HEK293 (cell line): ENCODE measurements at regions not wholly inside any gene's neighbourhood (a gene's known extent, or its start where the extent isn't known, plus 50 kb on each side); places are given as distances from the start of the nearest gene placed in this dataset.

ENCODE experiments used
- CTCF ChIA-PET: fragments of 350-600 bp; formaldehyde crosslinking; extraction: SDS; loops from one replicate; lab custom pipeline; 2021; ENCODE audit warnings: antibody characterized with exemption; lab: Yijun Ruan, JAX
- POLR2A ChIA-PET: fragments of 300-600 bp; formaldehyde crosslinking; extraction: SDS; loops from one replicate; lab custom pipeline; 2020; ENCODE audit warnings: antibody characterized with exemption, inconsistent platforms; lab: Yijun Ruan, JAX
- H3K27ac ChIP-seq: fragments of 200-500 bp; sonication (Bioruptor generic); 2 replicates; pipeline ENCODE4 v1.5.1; 2014; ENCODE audit warnings: low read depth, low read length, control low read depth, inconsistent platforms; ENCODE audit errors: extremely low read depth
- H3K36me3 ChIP-seq, 2 experiments: fragments of 200-500 bp in 1 of 2; sonication (Bioruptor generic) in 1 of 2; 1 replicate in 1 of 2; 2 replicates in 1 of 2; pipeline ENCODE4 v1.5.1; 2014 to 2017; ENCODE audit warnings: inconsistent platforms in 2 of 2, low read length in 2 of 2; ENCODE audit not compliant: control insufficient read depth in 2 of 2, insufficient read depth in 1 of 2
- H3K4me1 ChIP-seq: fragments of 200-500 bp; sonication (Bioruptor generic); 2 replicates; pipeline ENCODE4 v1.5.1; 2014; ENCODE audit warnings: mild to moderate bottlenecking, low read length, inconsistent platforms; ENCODE audit not compliant: control insufficient read depth, insufficient read depth
- H3K4me3 ChIP-seq: 2 replicates; pipeline ENCODE4 v1.5.1; 2011; ENCODE audit warnings: low read depth, mild to moderate bottlenecking, control low read depth, low read length, moderate library complexity
- H3K9me3 ChIP-seq: fragments of 200-500 bp; sonication (Bioruptor generic); 2 replicates; pipeline ENCODE4 v1.5.1; 2014; ENCODE audit warnings: low read depth, low read length, inconsistent platforms; ENCODE audit not compliant: control insufficient read depth, insufficient read depth
- AEBP2 ChIP-seq: fragments of 450-650 bp; formaldehyde crosslinking; IDR thresholded peaks from 2 replicates; pipeline ENCODE4 v1.5.1; 2016; ENCODE audit warnings: missing biosample characterization, missing genetic modification characterization, borderline replicate concordance
- EGR2 ChIP-seq: fragments of 450-650 bp; formaldehyde crosslinking; IDR thresholded peaks from 2 replicates; pipeline ENCODE4 v1.5.1; 2016; ENCODE audit warnings: low read depth, missing biosample characterization, missing genetic modification characterization
- HOXA7 ChIP-seq: sonication (generic); formaldehyde crosslinking; IDR thresholded peaks from 2 replicates; pipeline ENCODE4 v1.8.1; 2022; ENCODE audit warnings: missing genetic modification reagents, borderline replicate concordance
- PBX3 ChIP-seq: sonication (generic); formaldehyde crosslinking; IDR thresholded peaks from 2 replicates; pipeline ENCODE4 v1.8.1; 2022; ENCODE audit warnings: mild to moderate bottlenecking, moderate library complexity, missing genetic modification reagents
- SCRT2 ChIP-seq: fragments of 450-650 bp; formaldehyde crosslinking; IDR thresholded peaks from 2 replicates; pipeline ENCODE4 v1.5.1; 2016; ENCODE audit warnings: missing biosample characterization, missing genetic modification characterization
- SP2 ChIP-seq: fragments of 450-650 bp; formaldehyde crosslinking; IDR thresholded peaks from 2 replicates; pipeline ENCODE4 v1.5.1; 2016; ENCODE audit warnings: missing biosample characterization, missing genetic modification characterization
- TCF7L2 ChIP-seq: IDR thresholded peaks from 2 replicates; pipeline ENCODE4 v1.6.1; 2011; ENCODE audit warnings: low read depth, mild to moderate bottlenecking, inconsistent platforms, low read length, moderate library complexity, borderline replicate concordance
- ZBTB1 ChIP-seq: fragments of 450-650 bp; formaldehyde crosslinking; IDR thresholded peaks from 2 replicates; pipeline ENCODE4 v1.5.1; 2016; ENCODE audit warnings: missing biosample characterization, missing genetic modification characterization
- ZFHX2 ChIP-seq: fragments of 450-650 bp; formaldehyde crosslinking; conservative IDR thresholded peaks from 2 replicates; pipeline ENCODE4 v1.5.1; 2016; ENCODE audit warnings: missing biosample characterization, missing genetic modification characterization
- ZFP3 ChIP-seq: fragments of 450-650 bp; formaldehyde crosslinking; IDR thresholded peaks from 2 replicates; pipeline ENCODE4 v1.5.1; 2016; ENCODE audit warnings: low read depth, missing biosample characterization, missing genetic modification characterization
- ZNF155 ChIP-seq: fragments of 450-650 bp; formaldehyde crosslinking; IDR thresholded peaks from 2 replicates; pipeline ENCODE4 v1.5.1; 2016; ENCODE audit warnings: missing biosample characterization, missing genetic modification characterization
- ZNF2 ChIP-seq: fragments of 450-650 bp; formaldehyde crosslinking; IDR thresholded peaks from 2 replicates; pipeline ENCODE4 v1.5.1; 2016; ENCODE audit warnings: missing biosample characterization, missing genetic modification characterization
- ZNF211 ChIP-seq: fragments of 450-650 bp; formaldehyde crosslinking; IDR thresholded peaks from 2 replicates; pipeline ENCODE4 v1.5.1; 2016; ENCODE audit warnings: low read depth, missing biosample characterization, missing genetic modification characterization
- ZNF248 ChIP-seq: fragments of 450-650 bp; formaldehyde crosslinking; IDR thresholded peaks from 2 replicates; pipeline ENCODE4 v1.5.1; 2017; ENCODE audit warnings: missing biosample characterization, missing genetic modification characterization
- ZNF266 ChIP-seq: fragments of 450-650 bp; formaldehyde crosslinking; IDR thresholded peaks from 2 replicates; pipeline ENCODE4 v1.5.1; 2016; ENCODE audit warnings: missing biosample characterization, missing genetic modification characterization, low read depth
- ZNF292 ChIP-seq: fragments of 450-650 bp; formaldehyde crosslinking; IDR thresholded peaks from 2 replicates; pipeline ENCODE4 v1.5.1; 2016; ENCODE audit warnings: low read depth, missing biosample characterization, missing genetic modification characterization, borderline replicate concordance
- ZNF335 ChIP-seq: fragments of 450-650 bp; formaldehyde crosslinking; conservative IDR thresholded peaks from 2 replicates; pipeline ENCODE4 v1.5.1; 2016; ENCODE audit warnings: missing biosample characterization, missing genetic modification characterization
- ZNF394 ChIP-seq: fragments of 450-650 bp; formaldehyde crosslinking; IDR thresholded peaks from 2 replicates; pipeline ENCODE4 v1.5.1; 2016; ENCODE audit warnings: missing biosample characterization, missing genetic modification characterization, mild to moderate bottlenecking, moderate library complexity, borderline replicate concordance
- ZNF488 ChIP-seq: fragments of 450-650 bp; formaldehyde crosslinking; IDR thresholded peaks from 2 replicates; pipeline ENCODE4 v1.5.1; 2016; ENCODE audit warnings: missing biosample characterization, missing genetic modification characterization
- ZNF555 ChIP-seq: fragments of 450-650 bp; formaldehyde crosslinking; conservative IDR thresholded peaks from 2 replicates; pipeline ENCODE4 v1.5.1; 2017; ENCODE audit warnings: missing biosample characterization, mild to moderate bottlenecking, missing genetic modification characterization, inconsistent platforms
- ZNF558 ChIP-seq: fragments of 450-650 bp; formaldehyde crosslinking; IDR thresholded peaks from 2 replicates; pipeline ENCODE4 v1.5.1; 2016; ENCODE audit warnings: missing biosample characterization, missing genetic modification characterization
- ZNF560 ChIP-seq: fragments of 450-650 bp; formaldehyde crosslinking; IDR thresholded peaks from 2 replicates; pipeline ENCODE4 v1.5.1; 2017; ENCODE audit warnings: missing biosample characterization, missing genetic modification characterization, borderline replicate concordance
- ZNF561 ChIP-seq: fragments of 450-650 bp; IDR thresholded peaks from 2 replicates; pipeline ENCODE4 v1.5.1; 2018; ENCODE audit warnings: missing biosample characterization, missing genetic modification characterization, borderline replicate concordance
- ZNF571 ChIP-seq: fragments of 450-650 bp; formaldehyde crosslinking; IDR thresholded peaks from 2 replicates; pipeline ENCODE4 v1.5.0; 2017; ENCODE audit warnings: missing biosample characterization, missing genetic modification characterization
- ZNF658 ChIP-seq: fragments of 450-650 bp; formaldehyde crosslinking; IDR thresholded peaks from 2 replicates; pipeline ENCODE4; 2016; ENCODE audit warnings: missing biosample characterization, missing genetic modification characterization
- ZNF701 ChIP-seq: fragments of 450-650 bp; formaldehyde crosslinking; IDR thresholded peaks from 2 replicates; pipeline ENCODE4 v1.5.1; 2016; ENCODE audit warnings: missing biosample characterization, missing genetic modification characterization
- ZNF843 ChIP-seq: fragments of 450-650 bp; formaldehyde crosslinking; IDR thresholded peaks from 2 replicates; pipeline ENCODE4 v1.5.1; 2016; ENCODE audit warnings: missing biosample characterization, missing genetic modification characterization
- ZSCAN4 ChIP-seq: fragments of 450-650 bp; formaldehyde crosslinking; IDR thresholded peaks from 2 replicates; pipeline ENCODE4 v1.5.1; 2017; ENCODE audit warnings: missing biosample characterization, missing genetic modification characterization
- TF ChIP-seq, protein P1 (sequence below): fragments of 450-650 bp; formaldehyde crosslinking; IDR thresholded peaks from 2 replicates; pipeline ENCODE4 v1.5.1; 2017; ENCODE audit warnings: missing biosample characterization, missing genetic modification characterization
- TF ChIP-seq, protein P2 (sequence below): fragments of 450-650 bp; formaldehyde crosslinking; IDR thresholded peaks from 2 replicates; pipeline ENCODE4 v1.5.1; 2016; ENCODE audit warnings: missing biosample characterization, missing genetic modification characterization

DNA sequence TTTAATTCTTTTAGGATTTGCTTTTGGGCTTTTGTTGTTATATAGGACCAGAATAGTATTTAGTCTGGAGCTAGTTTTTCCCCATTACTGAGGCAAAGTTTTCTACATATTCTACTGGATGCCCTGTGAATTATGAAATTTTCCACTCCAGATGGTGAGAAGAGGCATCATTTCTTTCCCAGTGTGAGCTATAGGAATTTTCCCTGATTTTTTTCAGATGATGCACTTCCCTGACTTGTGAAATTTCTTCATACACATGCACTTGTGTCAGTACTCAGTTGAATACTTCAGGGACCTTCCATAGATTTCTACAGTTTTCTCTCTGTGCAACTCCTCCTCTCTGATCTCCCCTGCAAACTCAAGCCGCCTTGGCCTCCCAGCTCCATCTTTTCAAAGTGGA lies 73.7 kb upstream of the SLCO2A1 start:
- ChIA-PET POLR2A (no interaction called here), CTCF (no interaction called here)
- Histone ChIP-seq H3K4me1 (no peaks in the 10 kb centered on the region), H3K27ac (no peak overlapping the region), H3K36me3 (no peaks in the 10 kb centered on the region), H3K4me3 (no peak overlapping the region)
- TF ChIP-seq ZSCAN4 (tag by site-specific recombination) (no peak), ZNF292 (no peak), ZNF561 (tag by site-specific recombination) (no peak), ZFP3 (tag by site-specific recombination) (no peak), ZNF658 (tag by site-specific recombination) (no peak), ZBTB1 (no peak), TCF7L2 (no peak), ZNF266 (tag by site-specific recombination) (no peak), ZNF488 (tag by site-specific recombination) (no peak), ZNF2 (tag by site-specific recombination) (no peak), ZNF701 (tag by site-specific recombination) (no peak), ZFHX2 (no peak), ZNF335 (tag by site-specific recombination) (no peak), SP2 (tag by site-specific recombination) (no peak), ZNF558 (tag by site-specific recombination) (no peak), SCRT2 (tag by site-specific recombination) (no peak), ZNF248 (tag by site-specific recombination) (no peak), HOXA7 (CRISPR knock-in tag) (no peak)
- TF ChIP-seq, protein P1, sequence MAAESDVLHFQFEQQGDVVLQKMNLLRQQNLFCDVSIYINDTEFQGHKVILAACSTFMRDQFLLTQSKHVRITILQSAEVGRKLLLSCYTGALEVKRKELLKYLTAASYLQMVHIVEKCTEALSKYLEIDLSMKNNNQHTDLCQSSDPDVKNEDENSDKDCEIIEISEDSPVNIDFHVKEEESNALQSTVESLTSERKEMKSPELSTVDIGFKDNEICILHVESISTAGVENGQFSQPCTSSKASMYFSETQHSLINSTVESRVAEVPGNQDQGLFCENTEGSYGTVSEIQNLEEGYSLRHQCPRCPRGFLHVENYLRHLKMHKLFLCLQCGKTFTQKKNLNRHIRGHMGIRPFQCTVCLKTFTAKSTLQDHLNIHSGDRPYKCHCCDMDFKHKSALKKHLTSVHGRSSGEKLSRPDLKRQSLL (tag by site-specific recombination): no peak
- TF ChIP-seq, all 188 proteins: peak for 0
- H3K9me3 ChIP-seq: no peaks in the 10 kb centered on the region

DNA sequence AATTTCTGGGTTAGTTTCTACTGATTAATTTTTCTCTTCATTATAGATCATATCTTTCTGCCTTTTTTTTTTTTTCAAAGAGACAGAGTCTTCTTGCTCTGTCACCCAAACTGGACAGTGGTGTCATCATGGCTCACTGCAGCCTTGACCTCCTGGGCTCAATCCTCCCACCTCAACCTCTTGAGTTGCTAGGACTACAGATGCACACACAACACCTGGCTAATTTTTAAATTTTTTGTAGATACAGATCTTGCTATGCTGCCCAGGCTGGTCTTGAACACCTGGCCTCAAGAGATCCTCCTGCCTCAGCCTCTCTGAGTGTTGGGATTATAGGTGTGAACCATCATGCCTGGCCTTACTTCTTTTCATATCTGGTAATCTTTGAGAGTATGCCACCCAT lies 73.3 kb upstream of the SLCO2A1 start:
- ChIA-PET POLR2A (no interaction called here), CTCF (no interaction called here)
- Histone ChIP-seq H3K4me3 (no peak overlapping the region), H3K36me3 (no peaks in the 10 kb centered on the region), H3K27ac (no peak overlapping the region), H3K4me1 (no peaks in the 10 kb centered on the region), H3K9me3 (no peaks in the 10 kb centered on the region)
- TF ChIP-seq ZNF155 (tag by site-specific recombination) (no peak), ZNF394 (tag by site-specific recombination) (no peak), ZNF560 (no peak), AEBP2 (tag by site-specific recombination) (no peak), ZNF843 (tag by site-specific recombination) (no peak), ZNF211 (tag by site-specific recombination) (no peak), PBX3 (CRISPR knock-in tag) (no peak), EGR2 (tag by site-specific recombination) (no peak), ZNF571 (no peak), ZNF555 (no peak)
- TF ChIP-seq, protein P2, sequence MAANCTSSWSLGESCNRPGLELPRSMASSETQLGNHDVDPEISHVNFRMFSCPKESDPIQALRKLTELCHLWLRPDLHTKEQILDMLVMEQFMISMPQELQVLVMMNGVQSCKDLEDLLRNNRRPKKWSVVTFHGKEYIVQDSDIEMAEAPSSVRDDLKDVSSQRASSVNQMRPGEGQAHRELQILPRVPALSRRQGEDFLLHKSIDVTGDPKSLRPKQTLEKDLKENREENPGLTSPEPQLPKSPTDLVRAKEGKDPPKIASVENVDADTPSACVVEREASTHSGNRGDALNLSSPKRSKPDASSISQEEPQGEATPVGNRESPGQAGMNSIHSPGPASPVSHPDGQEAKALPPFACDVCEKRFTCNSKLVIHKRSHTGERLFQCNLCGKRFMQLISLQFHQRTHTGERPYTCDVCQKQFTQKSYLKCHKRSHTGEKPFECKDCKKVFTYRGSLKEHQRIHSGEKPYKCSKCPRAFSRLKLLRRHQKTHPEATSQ (tag by site-specific recombination): no peak
